GM18870 (cell line): ENCODE measurements at regions not wholly inside any gene's neighbourhood (a gene's known extent, or its start where the extent isn't known, plus 50 kb on each side); places are given as distances from the start of the nearest gene placed in this dataset.
"Not testable (repeated sequence)": the region's sequence is repeated elsewhere in the genome, so short reads cannot be mapped to it uniquely, and the experiment has no call there.

ENCODE experiments used
- ATAC-seq: cut with Tn5 transposase; IDR thresholded peaks from one replicate; pipeline ENCODE4 v1.9.1; 2021; ENCODE audit warnings: moderate library complexity; ENCODE audit not compliant: unreplicated experiment

DNA sequence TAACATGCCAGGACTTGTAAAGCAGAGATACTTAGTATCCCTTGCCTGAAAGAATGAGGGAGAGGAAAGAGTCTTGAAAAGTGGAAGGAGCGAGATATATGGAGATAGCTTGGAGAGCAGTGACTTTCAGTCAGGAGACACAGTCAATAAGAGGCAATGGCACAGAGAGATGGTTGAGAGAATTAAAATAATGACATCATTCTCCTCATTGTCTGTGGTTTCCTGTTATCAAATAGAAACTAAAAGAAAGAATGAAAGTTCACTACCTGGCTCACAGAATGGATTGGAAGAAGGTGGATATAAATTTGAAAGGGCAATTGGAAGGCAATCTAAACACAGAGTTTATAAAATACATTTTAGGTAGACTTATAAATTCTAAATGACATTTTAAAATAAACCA is 760.2 kb upstream of the AADAT start:
- peak; percentile 93 for ATAC-seq

DNA sequence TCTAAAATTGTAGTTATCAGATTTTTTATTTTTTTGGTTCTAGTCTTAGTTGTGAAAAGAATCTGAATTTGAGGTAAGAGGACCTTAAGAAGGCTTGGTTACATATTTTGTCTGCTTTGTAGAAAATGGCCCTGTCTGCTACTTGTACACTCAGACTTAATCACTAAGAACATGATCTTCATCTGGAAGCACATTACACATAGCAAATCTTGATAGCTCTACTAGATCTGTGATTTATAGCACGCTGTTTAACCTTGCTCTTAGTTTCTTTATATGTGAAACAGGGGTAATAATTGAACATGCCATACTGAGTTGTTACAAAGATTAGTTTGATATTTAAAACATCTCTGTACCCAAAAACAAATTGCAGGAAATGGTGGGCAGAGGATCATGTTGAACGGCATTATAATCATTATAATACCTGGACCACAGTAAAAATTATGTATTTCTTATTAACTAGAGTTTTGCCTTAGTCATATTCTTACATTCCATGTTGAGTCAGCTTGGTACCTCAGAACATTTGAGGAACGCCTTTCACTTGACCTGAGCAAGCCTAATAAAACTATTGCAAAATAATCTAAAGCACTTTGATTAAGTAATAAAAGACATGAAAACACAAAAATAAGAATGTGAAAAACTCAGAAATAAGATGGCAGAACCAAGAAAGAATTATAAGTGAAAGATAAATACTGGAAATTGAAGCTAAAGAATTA is 738.0 kb upstream of the AADAT start:
- ATAC-seq: no peak

DNA sequence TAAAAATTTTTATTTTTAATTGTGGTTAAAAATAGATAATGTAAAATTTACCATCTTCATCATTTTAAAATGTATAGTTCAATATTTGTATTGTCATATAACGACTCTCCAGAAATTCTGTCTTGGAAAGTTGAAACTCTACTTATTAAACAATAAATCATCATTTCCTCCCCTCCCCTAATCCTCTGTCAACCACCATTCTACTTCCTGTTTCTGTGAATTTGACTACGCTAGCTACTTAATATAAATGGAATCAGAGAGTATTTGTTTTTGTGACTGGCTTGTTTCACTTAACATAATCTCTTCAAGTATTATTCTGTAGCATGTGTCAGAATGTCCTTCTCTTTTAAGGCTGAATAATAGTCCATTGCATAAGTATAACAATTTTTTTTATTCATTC is 729.0 kb upstream of the AADAT start:
- no peak for ATAC-seq

DNA sequence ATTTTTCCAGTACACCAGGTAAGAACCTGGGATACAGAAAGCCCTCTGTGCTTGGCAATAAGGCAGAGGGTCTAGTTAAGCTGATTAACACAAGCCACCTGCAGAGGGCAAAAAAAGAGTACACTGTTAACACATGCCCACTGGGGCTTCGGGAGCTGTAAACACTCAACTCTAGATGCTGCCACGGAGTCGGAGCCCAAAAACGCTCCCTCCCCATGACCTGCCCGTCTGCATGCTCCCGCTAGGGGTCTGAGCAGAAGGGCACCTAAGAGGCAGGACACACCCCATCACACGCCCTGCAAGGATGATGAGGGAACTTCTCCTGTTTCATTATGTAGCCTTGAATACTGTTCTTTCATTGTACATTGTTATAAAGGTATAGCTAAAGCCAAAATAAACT is 715.6 kb upstream of the AADAT start:
- no peak for ATAC-seq

DNA sequence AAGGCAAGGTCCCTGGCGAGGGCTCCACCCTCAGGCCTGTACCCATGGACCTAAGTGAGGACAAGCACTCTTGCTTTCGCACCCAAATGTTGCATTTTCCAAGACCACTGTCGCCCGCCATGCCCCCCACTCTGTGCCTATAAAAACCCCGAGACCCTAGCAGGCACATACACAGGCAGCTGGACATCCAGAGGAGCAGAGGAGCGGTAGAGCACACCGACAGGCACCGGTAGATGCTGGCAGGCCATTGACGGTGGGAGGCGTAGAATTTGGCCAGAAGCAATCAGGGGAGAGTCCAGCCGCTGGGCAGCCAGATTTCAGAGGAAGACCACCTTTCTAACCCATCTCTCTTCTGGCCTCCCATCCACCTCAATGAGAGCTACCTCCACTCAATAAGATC is 715.2 kb upstream of the AADAT start:
- ATAC-seq: no peak

DNA sequence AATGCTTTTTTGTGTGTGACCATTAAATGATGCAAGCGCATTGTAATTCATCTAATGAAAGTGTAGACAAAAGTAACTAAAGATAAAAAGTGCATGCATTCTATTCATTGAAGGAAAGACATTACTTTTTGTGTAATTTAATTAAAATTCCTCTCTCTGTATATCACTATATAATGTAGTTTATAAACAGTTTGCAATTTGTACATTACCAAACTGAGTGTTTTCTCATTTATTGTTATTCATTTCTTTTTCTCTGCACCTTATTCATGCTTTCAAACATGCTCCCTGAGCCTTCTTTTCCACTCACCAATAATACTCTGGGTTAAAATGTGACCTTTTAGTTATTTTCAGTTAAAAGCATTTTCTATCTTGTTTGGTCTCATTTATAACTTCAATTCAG is 713.7 kb upstream of the AADAT start:
- no peak for ATAC-seq

DNA sequence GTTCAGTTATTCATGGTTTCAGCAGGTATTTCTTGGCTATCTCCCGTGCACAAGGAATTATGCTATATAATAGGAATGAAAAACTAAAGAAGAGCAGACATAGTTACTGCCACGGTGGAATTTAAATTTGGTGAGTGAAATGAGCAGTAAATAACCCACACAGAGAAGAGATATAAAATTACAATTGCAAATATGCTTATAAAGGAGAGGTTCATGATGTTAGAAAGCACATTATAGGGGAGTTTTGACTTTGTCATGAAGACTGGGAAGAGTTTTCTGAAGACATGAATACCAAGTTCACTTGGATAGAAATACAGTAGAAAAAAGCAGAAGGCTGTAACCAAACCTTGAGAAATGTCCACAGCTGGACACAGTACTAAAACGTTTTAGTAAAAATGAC is 712.0 kb upstream of the AADAT start:
- ATAC-seq: no peak

DNA sequence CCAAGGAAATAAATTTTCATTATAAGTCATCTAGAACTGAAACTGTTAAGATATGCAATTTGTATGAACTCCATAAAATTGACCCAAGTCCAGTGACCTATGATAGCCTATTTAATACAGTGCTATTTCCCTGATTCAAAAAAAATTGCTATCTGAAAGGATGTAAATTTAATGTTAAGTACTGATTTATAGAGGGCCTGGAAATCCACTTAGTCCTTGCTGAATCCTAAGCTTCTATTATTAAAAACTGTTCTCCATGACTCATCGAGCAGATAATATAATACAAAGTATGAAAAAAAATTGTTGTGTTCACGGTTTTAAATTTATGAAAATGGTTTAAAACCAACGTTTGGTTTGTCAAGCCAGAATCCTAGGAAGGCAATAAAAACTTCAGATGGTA is 704.8 kb upstream of the AADAT start:
- ATAC-seq: no peak

DNA sequence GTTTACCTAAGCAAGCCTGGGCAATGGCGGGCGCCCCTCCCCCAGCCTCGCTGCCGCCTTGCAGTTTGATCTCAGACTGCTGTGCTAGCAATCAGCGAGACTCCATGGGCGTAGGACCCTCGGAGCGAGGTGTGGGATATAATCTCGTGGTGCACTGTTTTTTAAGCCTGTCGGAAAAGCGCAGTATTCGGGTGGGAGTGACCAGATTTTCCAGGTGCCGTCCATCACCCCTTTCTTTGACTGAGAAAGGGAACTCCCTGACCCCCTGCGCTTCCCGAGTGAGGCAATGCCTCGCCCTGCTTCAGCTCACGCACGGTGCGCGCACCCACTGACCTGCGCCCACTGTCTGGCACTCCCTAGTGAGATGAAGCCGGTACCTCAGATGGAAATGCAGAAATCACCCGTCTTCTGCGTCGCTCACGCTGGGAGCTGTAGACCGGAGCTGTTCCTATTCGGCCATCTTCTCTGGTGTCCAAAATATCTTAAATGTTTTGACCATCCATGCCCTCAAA is 698.8 kb upstream of the AADAT start:
- not testable (repeated sequence) for ATAC-seq

DNA sequence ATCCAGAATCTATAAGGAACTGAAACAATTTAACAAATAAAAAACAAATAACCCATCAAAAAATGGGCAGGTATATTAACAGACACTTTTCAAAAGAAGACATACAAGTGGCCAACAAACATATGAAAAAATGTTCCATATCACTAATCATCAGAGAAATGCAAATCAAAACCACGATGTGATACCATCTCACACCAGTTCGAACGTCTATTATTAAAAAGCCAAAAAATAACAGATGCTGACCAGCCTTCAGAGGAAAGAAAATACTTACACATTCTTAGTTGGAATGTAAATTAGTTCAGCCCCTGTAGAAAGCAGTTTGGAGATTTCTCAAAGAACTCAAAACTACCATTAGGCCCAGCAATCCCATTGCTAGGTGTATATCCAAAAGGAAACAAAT is 687.9 kb upstream of the AADAT start:
- ATAC-seq: no peak

DNA sequence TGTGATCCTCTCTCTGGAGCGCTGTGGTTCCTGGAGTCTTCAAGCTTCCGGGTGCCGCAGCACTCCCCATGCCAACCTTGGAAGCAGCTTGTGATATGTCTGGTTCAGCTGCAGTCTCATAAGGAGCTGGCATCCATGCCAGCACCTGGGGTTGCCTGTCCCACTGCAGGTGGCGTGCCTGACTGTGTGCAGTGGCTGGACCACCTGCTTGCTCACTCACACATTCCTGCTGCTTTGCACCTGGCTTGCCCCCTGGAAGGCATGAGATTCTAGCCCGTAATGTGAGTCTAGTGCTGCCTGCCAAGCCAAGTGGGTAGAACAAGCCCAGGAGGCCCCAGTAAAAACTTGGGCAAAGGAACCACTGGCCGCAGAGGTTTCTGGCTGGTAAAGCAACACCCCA is 687.2 kb upstream of the AADAT start:
- no peak for ATAC-seq

DNA sequence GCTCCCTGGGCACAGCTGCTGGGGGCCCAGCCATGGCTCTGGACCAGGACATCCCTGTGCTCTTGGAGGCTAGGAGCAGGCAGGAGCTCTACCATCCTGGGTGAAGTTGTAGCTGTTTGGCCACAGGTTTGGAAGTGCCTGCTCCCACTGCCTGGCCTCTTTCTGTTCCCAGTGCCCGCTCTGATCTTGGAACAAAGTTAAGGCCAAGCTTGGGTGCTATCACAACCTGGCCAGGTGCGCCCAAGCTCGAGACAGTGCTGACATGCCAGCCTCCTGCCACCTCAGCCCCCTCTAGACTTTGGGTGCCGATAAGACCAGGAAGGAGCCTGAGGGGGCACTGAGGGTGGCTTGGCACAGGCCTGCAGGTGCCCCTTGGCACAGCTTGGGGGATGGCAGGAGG is 686.1 kb upstream of the AADAT start:
- ATAC-seq: no peak

DNA sequence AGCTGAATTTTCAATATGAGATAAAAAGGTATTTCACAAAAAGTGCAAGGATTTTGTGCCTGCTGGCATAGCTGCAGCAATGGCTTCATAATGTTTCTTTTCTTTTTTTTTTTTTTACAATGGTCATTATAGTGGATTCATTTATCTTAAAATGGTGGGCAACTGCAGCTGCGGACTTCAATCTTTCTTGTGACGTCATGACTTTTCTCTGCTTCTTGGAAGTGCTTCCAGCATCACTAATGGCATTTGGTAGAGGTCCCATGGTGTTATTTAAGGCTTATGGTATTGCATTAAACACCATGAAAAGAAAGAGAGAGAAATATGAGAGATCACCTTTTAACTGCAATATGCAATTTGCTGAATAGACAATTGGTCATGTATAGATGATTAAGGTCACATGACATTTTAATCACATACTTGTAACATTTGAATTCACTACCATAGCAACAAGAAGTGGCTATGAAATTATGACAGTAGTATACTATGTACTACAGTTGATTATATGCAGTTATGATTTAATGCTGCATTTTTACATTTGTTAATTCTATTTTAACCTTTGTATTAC is 684.0 kb upstream of the AADAT start:
- ATAC-seq: no peak

DNA sequence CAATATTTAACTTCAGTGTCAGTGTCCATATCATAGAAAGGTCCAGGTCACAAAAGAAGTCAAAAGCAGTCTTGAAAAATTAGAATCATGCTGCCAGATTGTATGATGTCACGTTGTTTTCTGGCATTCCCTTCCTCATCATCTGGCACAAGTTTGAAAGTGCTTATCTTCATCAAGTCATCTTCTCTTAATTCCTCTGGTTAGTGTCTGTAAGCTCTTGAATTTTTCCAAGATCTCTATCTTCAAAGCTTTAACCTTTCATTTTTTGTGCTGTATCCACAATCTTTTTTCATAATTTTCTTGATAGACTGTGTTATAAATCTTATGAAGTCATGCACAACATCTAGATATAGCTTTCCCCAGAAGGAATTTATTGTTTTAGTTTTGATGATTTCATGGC is 682.7 kb upstream of the AADAT start:
- no peak for ATAC-seq

DNA sequence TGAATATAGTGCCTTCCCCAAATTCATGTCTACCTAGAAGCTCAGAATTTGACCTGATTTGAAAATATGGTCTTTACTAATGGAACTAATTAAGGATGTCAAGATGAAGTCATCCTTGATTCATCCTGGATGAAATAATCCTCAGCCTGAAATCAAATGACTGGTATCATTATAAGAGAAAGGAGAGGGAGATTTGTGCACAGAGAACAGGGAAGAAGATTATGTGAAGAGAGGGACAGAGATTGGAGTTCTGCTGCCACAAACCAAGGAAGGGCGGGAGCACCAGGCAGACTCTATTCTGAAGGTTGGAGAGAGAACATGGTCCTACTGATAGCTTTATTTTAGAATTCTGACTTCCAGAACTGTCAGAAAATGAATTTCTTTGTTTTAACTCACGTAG is 680.9 kb upstream of the AADAT start:
- ATAC-seq: no peak

DNA sequence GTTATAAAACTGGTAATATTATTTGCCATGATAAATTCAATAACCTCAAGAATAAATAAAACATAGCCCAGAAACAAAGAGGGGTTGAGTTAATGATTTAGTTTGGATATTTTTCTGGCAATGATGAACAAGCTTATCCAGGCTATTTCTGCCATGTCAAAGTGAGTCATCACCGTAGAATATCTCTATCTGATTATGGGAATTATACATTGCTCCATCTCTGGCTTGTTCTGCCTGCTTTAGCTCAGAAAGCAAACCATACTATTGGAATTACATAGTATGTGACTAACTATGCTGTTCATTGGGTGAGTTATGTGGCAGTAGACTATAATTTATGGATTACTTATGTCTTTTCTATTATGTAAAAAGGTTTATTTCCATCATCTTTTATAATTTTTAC is 680.1 kb upstream of the AADAT start:
- no peak for ATAC-seq

DNA sequence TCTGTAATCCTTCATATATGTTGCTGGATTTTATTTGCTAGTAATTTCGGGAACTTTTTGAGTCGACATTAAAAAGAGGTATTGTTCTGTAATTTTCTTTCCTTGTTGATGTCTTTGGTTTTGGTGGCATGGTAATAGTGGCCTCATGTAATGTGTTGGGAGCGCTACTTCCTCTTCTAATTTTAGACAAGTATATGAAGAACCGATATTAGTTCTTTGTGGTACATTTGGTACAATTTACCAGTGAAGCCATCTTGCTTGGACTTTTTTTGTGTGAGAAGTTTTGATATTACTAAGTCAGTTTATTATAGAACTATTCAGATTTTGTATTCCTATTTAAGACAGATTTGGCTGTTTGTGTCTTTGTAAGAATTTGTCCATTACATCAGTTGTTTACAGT is 669.2 kb upstream of the AADAT start:
- ATAC-seq: no peak

DNA sequence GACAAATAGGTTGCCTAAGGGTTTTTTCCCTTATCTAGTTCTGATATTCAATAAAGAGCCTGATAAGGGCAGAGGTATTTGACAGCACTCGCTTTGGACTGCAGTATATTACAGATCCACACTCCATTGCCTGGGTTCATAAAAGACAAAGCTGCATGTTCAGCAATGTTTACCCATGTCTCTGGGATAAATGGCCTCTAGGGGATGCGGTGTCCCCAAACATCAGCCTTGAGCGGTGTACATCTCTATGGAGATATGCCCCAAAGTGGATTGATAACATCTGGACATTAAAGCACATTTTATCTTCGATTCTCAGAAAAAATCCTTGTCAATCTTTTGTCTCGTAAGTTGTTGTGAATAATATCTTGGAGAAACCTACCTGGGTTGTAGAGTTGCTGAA is 660.8 kb upstream of the AADAT start:
- no peak for ATAC-seq

DNA sequence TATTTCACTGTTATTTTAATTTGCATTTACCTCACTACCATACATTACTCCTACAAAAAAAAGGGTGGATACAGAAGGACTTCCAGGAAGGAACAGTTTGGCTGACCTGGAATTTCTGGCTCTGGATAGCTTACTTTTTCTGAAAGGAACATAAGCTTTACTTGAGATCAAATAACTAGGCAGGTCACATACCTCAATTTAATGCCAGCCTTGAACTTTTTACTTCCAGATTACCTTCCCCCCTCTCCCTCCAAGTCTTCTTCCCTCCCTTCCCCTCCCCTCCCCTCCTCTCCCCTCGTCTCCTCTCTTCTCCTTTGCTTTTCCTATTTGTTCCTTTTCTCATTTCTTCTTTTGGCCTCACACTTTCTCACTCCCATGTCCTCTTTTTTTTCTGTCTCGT is 659.2 kb upstream of the AADAT start:
- ATAC-seq: no peak

DNA sequence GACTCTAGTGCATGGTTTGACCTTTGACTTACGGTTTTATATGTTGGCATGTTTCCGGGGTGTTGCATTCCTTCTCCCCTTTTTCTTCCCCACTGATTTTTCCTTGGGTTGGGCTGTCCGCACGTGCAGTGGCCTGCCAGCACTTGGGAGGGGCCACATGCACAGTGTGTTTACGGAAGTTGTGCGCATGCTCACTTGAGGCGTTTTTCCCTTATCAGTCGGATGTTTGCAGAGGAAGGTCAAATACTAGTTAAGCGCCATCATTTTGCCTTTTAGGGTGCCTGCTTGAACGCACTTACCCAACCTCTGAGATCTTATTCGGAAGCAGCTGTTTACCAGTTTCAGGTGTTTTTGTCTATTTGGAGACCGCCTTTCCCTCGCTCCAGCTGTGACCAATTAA is 653.9 kb upstream of the AADAT start:
- ATAC-seq: no peak

DNA sequence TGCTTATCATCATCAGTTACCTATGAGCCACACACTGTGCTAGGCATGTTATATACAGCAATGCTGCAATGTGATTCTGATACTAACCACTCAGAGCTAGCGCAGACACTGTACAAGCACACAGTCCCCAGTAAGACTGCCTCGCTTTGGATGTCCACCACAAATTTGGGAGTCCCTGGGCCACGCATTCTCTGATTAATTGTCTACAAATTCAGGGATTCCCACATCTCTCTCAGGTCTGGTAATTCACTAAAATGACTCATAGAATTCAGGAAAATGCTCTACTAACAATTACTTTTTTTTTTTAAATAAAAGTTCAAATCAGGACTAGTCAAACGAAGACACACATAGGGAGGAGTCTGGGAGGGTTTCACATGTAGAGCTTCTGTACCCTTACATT is 652.1 kb upstream of the AADAT start:
- ATAC-seq: no peak

DNA sequence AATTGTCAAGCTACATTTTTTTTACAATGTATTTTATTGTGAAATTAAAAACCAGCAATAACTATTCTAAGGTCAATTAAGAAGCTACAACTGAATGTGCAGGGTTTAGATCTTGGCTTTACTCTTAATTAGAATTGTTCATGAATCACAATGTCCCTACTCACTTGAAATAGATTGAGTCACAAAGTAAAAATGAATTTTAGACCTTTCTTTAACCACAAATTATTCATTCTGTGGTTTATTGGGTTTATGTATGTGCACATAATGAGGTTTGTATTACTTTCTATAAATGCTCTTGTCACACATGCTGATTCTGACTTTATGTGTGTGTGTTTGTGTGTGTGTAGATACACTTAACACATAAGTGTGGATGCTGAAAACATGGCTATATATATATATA is 647.0 kb upstream of the AADAT start:
- no peak for ATAC-seq

DNA sequence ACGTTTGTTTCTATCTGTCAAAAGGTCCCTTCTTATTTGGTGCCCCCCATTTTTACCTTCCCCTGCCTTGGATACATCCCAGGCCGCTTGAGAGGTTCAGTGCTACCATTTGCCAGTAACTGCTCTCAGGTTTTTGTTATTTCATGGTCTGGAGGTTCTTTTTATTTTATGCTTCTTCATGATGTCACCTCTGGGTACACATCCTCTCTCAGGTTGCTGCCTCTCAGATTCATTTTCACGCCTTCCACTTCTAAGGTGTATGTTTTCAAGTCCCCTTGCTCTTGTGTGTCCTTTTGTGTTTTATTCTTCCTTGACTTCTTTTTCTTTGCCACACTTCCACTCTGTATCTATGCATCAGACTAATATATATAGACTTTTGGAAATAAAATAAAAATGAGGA is 640.1 kb upstream of the AADAT start:
- no peak for ATAC-seq
